MCF 10A (cell line): ENCODE measurements at regions not wholly inside any gene's neighbourhood (a gene's known extent, or its start where the extent isn't known, plus 50 kb on each side); places are given as distances from the start of the nearest gene placed in this dataset.

Experiments
- BruUV-seq: library from RNA; stranded (reverse); fragments of 400-500 nt; replicated peaks from 2 replicates; lab custom pipeline; 2021; lab: Mats Ljungman, UMichigan
- CTCF ChIA-PET: fragments of 300-600 bp; sonication (Branson Sonifier 250); formaldehyde crosslinking; extraction: SDS; loops from one replicate; lab custom pipeline; 2021; ENCODE audit warnings: antibody characterized with exemption, inconsistent platforms; lab: Yijun Ruan, JAX
- POLR2A ChIA-PET: fragments of 300-600, 350-650 bp; sonication (Branson Sonifier 250); formaldehyde crosslinking; extraction: SDS; loops from one replicate; lab custom pipeline; 2020; ENCODE audit warnings: antibody characterized with exemption, inconsistent platforms; lab: Yijun Ruan, JAX
- DNase-seq: peaks from one replicate; pipeline ENCODE4 v3.0.0-alpha.2; 2018; ENCODE audit not compliant: unreplicated experiment
- H3K27ac Mint-ChIP-seq: one replicate; pipeline ENCODE4 v1.8.0; 2022; ENCODE audit warnings: mild to moderate bottlenecking, low read depth, mixed read lengths; ENCODE audit not compliant: unreplicated experiment
- H3K27me3 Mint-ChIP-seq: one replicate; pipeline ENCODE4 v1.8.0; 2022; ENCODE audit warnings: mixed read lengths; ENCODE audit not compliant: insufficient read depth, unreplicated experiment
- H3K36me3 Mint-ChIP-seq: one replicate; pipeline ENCODE4 v1.8.0; 2022; ENCODE audit warnings: mild to moderate bottlenecking, moderate library complexity, mixed read lengths; ENCODE audit not compliant: insufficient read depth, unreplicated experiment
- H3K4me1 Mint-ChIP-seq: one replicate; pipeline ENCODE4 v1.8.0; 2022; ENCODE audit warnings: mixed read lengths; ENCODE audit not compliant: insufficient read depth, unreplicated experiment
- H3K4me3 Mint-ChIP-seq: one replicate; pipeline ENCODE4 v1.8.0; 2022; ENCODE audit warnings: mild to moderate bottlenecking, moderate library complexity, mixed read lengths; ENCODE audit not compliant: unreplicated experiment
- H3K9me3 Mint-ChIP-seq: one replicate; pipeline ENCODE4 v1.8.0; 2022; ENCODE audit warnings: mixed read lengths; ENCODE audit not compliant: unreplicated experiment
- CTCF ChIP-seq: fragments of 200-600 bp; IDR thresholded peaks from one replicate; pipeline ENCODE4 v1.8.0; 2022; ENCODE audit warnings: antibody characterized with exemption, mild to moderate bottlenecking; ENCODE audit not compliant: unreplicated experiment
- intact Hi-C: fragments of 100-400 bp; cut with micrococcal nuclease; formaldehyde crosslinking; loops from 2 replicates; pipeline ENCODE4 v1.14.1; 2022

GRCh38 chr2:46842876-46843275 is 72.7 kb downstream of the MCFD2 start:
- TF ChIP-seq CTCF, result no peak
- Mint-ChIP-seq H3K27ac (no peak overlapping the region), H3K4me3 (no peak overlapping the region), H3K36me3 (no peaks in the 10 kb centered on the region), H3K27me3 (no peaks in the 10 kb centered on the region), H3K9me3 (no peaks in the 10 kb centered on the region), H3K4me1 (peaks cover 23% of the 10 kb centered on the region)
- intact Hi-C loops, result no loop called here
- no peak for DNase-seq
- CTCF ChIA-PET, result no interaction called here
- POLR2A ChIA-PET, result interaction anchor here (0.6 kb wide), 1 partner anchor 434 kb away, joined by 3 read pairs; no protein-coding TSS in a partner anchor
- BruUV-seq, result no TSS peak

- Mint-ChIP-seq H3K27me3 (no peaks in the 10 kb centered on the region), H3K27ac (no peak overlapping the region), H3K9me3 (no peaks in the 10 kb centered on the region), H3K4me3 (no peak overlapping the region), H3K4me1 (peaks cover 12% of the 10 kb centered on the region), H3K36me3 (peaks cover 3% of the 10 kb centered on the region)
- DNase-seq, result no peak
- ChIA-PET CTCF (interaction anchor here (0.5 to 0.6 kb wide), 2 partner anchors 14 to 407 kb away, joined by 3 read pairs; no protein-coding TSS in a partner anchor), POLR2A (interaction anchor here (1.2 kb wide), 1 partner anchor 9 kb away, joined by 4 read pairs; no protein-coding TSS in a partner anchor)
- no TSS peak for BruUV-seq
- intact Hi-C loops, result no loop called here
- no peak for TF ChIP-seq CTCF
Observed at GRCh38 chr2:46841621-46842020, 74.0 kb downstream of the MCFD2 start.

GRCh38 chr2:46839045-46839444 is 76.6 kb downstream of the MCFD2 start:
- no TSS peak for BruUV-seq
- ChIA-PET CTCF (no interaction called here), POLR2A (no interaction called here)
- Mint-ChIP-seq H3K27me3 (no peaks in the 10 kb centered on the region), H3K4me3 (no peak overlapping the region), H3K27ac (no peak overlapping the region), H3K36me3 (peaks cover 7% of the 10 kb centered on the region), H3K9me3 (no peaks in the 10 kb centered on the region), H3K4me1 (peaks cover 5% of the 10 kb centered on the region)
- DNase-seq, result no peak
- intact Hi-C loops, result no loop called here
- no peak for TF ChIP-seq CTCF

- Mint-ChIP-seq H3K27ac (no peak overlapping the region), H3K27me3 (no peaks in the 10 kb centered on the region), H3K4me3 (no peak overlapping the region), H3K9me3 (no peaks in the 10 kb centered on the region), H3K4me1 (peaks cover 5% of the 10 kb centered on the region), H3K36me3 (peaks cover 7% of the 10 kb centered on the region)
- no TSS peak for BruUV-seq
- DNase-seq, result no peak
- TF ChIP-seq CTCF, result no peak
- CTCF ChIA-PET, result interaction anchor here (0.6 to 1.0 kb wide), 3 partner anchors 20 to 187 kb away, joined by 3 to 4 read pairs (median 4); no protein-coding TSS in a partner anchor
- intact Hi-C loops, result no loop called here
- POLR2A ChIA-PET, result interaction anchor here (0.7 to 0.8 kb wide), 2 partner anchors 78 to 119 kb away, joined by 3 read pairs; no protein-coding TSS in a partner anchor
Observed at GRCh38 chr2:46837704-46838103, 77.9 kb downstream of the MCFD2 start.
